Pancreas (tissue), 10 donors: ENCODE measurements at regions not wholly inside any gene's neighbourhood (a gene's known extent, or its start where the extent isn't known, plus 50 kb on each side); places are given as distances from the start of the nearest gene placed in this dataset.
"Not testable (repeated sequence)": the region's sequence is repeated elsewhere in the genome, so short reads cannot be mapped to it uniquely, and the experiment has no call there.

Experiments used
- ATAC-seq, 4 donors: fragments of 200-7000 bp; cut with Tn5 transposase; one replicate each; pipeline versions ENCODE4 v1.8.0 to v1.9.1; 2020; ENCODE audit warnings: mild to moderate bottlenecking in 4 of 4, moderate library complexity in 4 of 4
- DNase-seq, 6 donors: peaks; one replicate each; pipeline ENCODE4 v3.0.0-alpha.2; 2020
- FAIRE-seq: peaks from 2 replicates; lab custom pipeline; 2012; peaks lifted over from hg19 to GRCh38; lab: Jason Lieb, UNC
- H3K27ac ChIP-seq, 4 donors: fragments of 200-600 bp; sonication (generic); 1 replicate in 3 of 4; 2 replicates in 1 of 4; pipeline versions ENCODE4 v1.5.0 to v1.8.0; 2020
- H3K27me3 ChIP-seq, 4 donors: fragments of 200-600 bp; one replicate each; pipeline ENCODE4 v1.8.0; 2021
- H3K36me3 ChIP-seq, 3 donors: fragments of 200-600 bp; sonication (generic) in 1 of 3; one replicate each; pipeline versions ENCODE4 v1.5.0 to v1.8.0; 2020 to 2021
- H3K4me1 ChIP-seq, 3 donors: fragments of 200-600 bp; one replicate each; pipeline ENCODE4 v1.8.0; 2021
- H3K4me3 ChIP-seq, 4 donors: fragments of 200-600 bp; sonication (generic) in 2 of 4; one replicate each; pipeline versions ENCODE4 v1.5.0 to v1.8.0; 2020 to 2021
- H3K9me3 ChIP-seq, 4 donors: fragments of 200-600 bp; one replicate each; pipeline ENCODE4 v1.8.0; 2021
- WGBS, 2 donors: extraction: QIAGEN DNeasy Blood & Tissue Kit; methylation state at CpG; one replicate each; pipeline ENCODE4 v1.1.7; 2013; 5-methylcytosine and 5-hydroxymethylcytosine counted together
- intact Hi-C, 3 donors: fragments of 100-400 bp; cut with DNase I; formaldehyde crosslinking; loops; one replicate each; pipeline versions ENCODE4 v1.11.1 to v1.14.2; 2022
- TF ChIP-seq, protein P1 (sequence below), 4 donors: fragments of 200-600 bp; sonication (generic) in 3 of 4; IDR thresholded peaks; one replicate each; pipeline versions ENCODE4 v1.5.0 to v1.8.0; 2021; ENCODE audit warnings: antibody characterized with exemption in 4 of 4
- donor health status: healthy with polysubstance abuse.
- donor health status: DM: no; HTN: no; CAD: no; lungs with moderate emphysema.
- donor health status: DM: no; HTN: no; CAD: no.
- donor health status: control.
- donor health status: control.
- donor health status: Bipolar disorder and iron deficiency.
- donor health status: DM: yes; HTN: yes; CAD: no.
- donor health status: DM: no; HTN: no; CAD: no.
- donor health status: DM: no; HTN: no; CAD: no.
- donor health status: DM: yes; HTN: yes; CAD: no.

DNA sequence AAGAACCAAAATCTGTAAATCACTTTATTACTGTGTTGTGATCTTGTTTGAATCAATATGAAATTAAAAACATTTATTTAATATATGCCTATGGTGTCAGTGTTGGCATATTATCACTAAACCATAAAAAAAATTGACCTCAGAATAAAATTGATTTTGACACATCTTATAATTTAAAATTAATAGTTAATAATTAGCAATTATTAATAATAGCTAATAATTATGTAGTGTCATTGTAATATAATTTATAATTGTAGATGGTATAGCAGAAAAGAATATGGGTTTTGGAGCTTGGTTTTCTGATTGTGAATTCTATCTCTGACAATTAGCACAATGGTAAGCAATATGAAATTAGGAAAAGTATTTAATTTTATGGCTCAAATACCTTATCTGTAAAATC is 89.4 kb upstream of the CNTNAP2 start:
- Histone ChIP-seq H3K9me3 (no peaks in the 10 kb centered on the region), H3K27ac (no peak overlapping the region), H3K4me1 (no peaks in the 10 kb centered on the region), H3K36me3 (no peaks in the 10 kb centered on the region), H3K27me3 (peaks cover 0 to 10% (median 0%) of the 10 kb centered on the region in 4 donors), H3K4me3 (no peak overlapping the region)
- intact Hi-C loops: no loop called here
- FAIRE-seq (no peak), DNase-seq (no peak), ATAC-seq (no peak)
- TF ChIP-seq, protein P1, sequence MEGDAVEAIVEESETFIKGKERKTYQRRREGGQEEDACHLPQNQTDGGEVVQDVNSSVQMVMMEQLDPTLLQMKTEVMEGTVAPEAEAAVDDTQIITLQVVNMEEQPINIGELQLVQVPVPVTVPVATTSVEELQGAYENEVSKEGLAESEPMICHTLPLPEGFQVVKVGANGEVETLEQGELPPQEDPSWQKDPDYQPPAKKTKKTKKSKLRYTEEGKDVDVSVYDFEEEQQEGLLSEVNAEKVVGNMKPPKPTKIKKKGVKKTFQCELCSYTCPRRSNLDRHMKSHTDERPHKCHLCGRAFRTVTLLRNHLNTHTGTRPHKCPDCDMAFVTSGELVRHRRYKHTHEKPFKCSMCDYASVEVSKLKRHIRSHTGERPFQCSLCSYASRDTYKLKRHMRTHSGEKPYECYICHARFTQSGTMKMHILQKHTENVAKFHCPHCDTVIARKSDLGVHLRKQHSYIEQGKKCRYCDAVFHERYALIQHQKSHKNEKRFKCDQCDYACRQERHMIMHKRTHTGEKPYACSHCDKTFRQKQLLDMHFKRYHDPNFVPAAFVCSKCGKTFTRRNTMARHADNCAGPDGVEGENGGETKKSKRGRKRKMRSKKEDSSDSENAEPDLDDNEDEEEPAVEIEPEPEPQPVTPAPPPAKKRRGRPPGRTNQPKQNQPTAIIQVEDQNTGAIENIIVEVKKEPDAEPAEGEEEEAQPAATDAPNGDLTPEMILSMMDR (IDR thresholded peaks at IDR 0.05): no peak

DNA sequence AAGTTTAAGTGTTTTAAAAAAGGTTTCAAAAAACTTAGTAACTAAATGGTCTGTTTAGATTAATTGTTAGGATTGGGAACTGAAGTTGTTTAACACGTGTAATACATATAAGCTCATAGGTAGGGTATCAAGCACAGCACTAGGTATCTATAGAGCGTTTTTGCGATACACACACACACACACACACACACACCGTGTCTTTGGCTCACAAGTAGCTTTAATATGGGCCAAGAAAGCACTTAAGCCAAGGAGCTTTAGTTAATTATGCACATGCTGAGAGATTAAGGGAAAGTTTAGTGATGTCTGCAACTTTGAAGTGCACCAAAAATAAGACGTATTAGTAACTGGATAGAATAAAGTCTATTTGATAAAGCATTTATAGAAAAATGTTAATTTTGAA is 93.8 kb upstream of the CNTNAP2 start:
- DNase-seq (no peak), FAIRE-seq (no peak), ATAC-seq (no peak)
- H3K9me3 ChIP-seq: no peaks in the 10 kb centered on the region
- WGBS, 2 donors: 58 to 70% methylated on average over 5 of the region's 5 CpGs
- no peaks in the 10 kb centered on the region for H3K4me1 ChIP-seq
- H3K27ac ChIP-seq: no peak overlapping the region
- TF ChIP-seq, protein P1 (IDR thresholded peaks at IDR 0.05): no peak
- no peaks in the 10 kb centered on the region for H3K36me3 ChIP-seq
- H3K4me3 ChIP-seq: no peak overlapping the region
- H3K27me3 ChIP-seq: peaks cover 0 to 4% (median 0%) of the 10 kb centered on the region in 4 donors
- intact Hi-C loops: no loop called here

DNA sequence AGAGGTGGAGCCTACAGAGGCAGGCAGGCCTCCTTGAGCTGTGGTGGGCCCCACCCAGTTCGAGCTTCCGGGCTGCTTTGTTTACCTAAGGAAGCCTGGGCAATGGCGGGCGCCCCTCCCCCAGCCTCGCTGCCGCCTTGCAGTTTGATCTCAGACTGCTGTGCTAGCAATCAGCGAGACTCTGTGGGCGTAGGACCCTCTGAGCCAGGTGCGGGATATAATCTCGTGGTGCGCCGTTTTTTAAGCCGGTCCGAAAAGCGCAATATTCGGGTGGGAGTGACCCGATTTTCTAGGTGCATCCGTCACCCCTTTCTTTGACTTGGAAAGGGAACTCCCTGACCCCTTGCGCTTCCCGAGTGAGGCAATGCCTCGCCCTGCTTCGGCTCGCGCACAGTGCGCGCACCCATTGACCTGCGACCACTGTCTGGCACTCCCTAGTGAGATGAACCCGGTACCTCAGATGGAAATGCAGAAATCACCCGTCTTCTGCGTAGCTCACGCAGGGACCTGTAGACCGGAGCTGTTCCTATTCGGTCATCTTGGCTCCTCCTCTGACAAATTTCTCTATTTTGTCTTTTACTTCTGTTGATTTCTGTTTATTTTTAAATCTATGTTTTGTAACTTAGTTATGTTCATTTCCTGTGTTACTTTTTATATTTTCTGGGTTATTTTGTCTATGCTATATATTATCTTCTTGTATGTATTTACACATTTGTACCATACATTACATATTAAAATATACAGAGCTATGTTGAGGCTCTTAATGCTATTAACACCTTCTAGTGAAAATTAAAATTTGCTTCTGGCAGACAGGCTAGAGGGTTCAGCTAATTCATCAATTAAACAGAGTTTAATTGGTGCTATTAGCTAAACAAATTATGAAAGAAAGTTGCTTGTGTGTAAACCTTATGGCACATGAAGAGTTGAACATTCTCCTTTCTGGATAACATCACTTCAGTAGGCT is 97.3 kb upstream of the CNTNAP2 start:
- H3K9me3 ChIP-seq, H3K27me3 ChIP-seq, H3K36me3 ChIP-seq, ATAC-seq, intact Hi-C loops, H3K27ac ChIP-seq, FAIRE-seq, H3K4me3 ChIP-seq, H3K4me1 ChIP-seq, DNase-seq: not testable (repeated sequence)
- WGBS, 2 donors: 81 to 91% methylated on average over 21 to 32 of the region's 33 CpGs

DNA sequence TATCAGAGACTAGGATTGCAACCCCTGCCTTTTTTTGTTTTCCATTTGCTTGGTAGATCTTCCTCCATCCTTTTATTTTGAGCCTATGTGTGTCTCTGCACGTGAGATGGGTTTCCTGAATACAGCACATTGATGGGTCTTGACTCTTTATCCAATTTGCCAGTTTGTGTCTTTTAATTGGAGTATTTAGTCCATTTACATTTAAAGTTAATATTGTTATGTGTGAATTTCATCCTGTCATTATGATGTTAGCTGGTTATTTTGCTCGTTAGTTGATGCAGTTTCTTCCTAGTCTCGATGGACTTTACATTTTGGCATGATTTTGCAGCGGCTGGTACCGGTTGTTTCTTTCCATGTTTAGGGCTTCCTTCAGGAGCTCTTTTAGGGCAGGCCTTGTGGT is 99.2 kb upstream of the CNTNAP2 start:
- ATAC-seq, FAIRE-seq: not testable (repeated sequence)
- 62 to 77% methylated on average over 4 to 5 of the region's 5 CpGs for WGBS, 2 donors

DNA sequence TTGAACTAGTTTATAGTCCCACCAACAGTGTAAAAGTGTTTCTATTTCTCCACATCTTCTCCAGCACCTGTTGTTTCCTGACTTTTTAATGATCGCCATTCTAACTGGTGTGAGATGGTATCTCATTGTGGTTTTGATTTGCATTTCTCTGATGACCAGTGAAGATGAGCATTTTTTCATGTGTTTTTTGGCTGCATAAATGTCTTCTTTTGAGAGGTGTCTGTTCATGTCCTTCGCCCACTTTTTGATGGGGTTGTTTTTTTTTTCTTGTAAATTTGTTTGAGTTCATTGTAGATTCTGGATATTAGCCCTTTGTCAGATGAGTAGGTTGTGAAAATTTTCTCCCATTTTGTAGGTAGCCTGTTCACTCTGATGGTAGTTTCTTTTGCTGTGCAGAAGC is 102.4 kb upstream of the CNTNAP2 start:
- H3K27me3 ChIP-seq, H3K4me1 ChIP-seq, DNase-seq, ATAC-seq, H3K9me3 ChIP-seq, intact Hi-C loops, H3K27ac ChIP-seq, H3K4me3 ChIP-seq, FAIRE-seq, H3K36me3 ChIP-seq: not testable (repeated sequence)
- WGBS, 2 donors: 67 to 82% methylated on average over 1 to 2 of the region's 2 CpGs

More for the DNA sequence above, 99.2 kb upstream of the CNTNAP2 start:
- H3K27me3 ChIP-seq, H3K27ac ChIP-seq, DNase-seq, H3K36me3 ChIP-seq, intact Hi-C loops, H3K4me1 ChIP-seq, H3K4me3 ChIP-seq, H3K9me3 ChIP-seq: not testable (repeated sequence)

DNA sequence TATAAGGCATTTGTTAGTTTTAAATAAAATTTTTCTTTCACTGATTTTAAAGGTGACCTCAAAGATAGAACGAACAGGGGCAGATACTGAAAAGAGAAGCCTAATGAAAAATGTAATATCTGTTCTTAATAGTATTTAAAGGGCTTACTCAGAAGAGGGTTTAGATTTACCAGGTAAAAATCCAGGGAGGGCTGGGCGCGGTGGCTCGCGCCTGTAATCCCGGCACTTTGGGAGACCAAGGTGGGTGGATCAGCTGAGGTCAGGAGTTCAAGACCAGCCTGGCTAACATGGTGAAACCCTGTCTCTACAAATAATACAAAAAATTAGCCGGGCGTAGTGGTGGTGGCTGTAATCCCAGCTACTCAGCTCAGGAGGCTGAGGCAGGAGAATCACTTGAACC is 108.3 kb upstream of the CNTNAP2 start:
- H3K4me1 ChIP-seq: no peaks in the 10 kb centered on the region
- no peaks in the 10 kb centered on the region for H3K36me3 ChIP-seq
- WGBS, 2 donors: 49 to 70% methylated on average over 8 of the region's 8 CpGs
- intact Hi-C loops: no loop called here
- H3K27me3 ChIP-seq: no peaks in the 10 kb centered on the region
- DNase-seq (no peak), ATAC-seq (no peak), FAIRE-seq (no peak)
- H3K9me3 ChIP-seq: no peaks in the 10 kb centered on the region
- TF ChIP-seq, protein P1 (IDR thresholded peaks at IDR 0.05): no peak
- no peak overlapping the region for H3K4me3 ChIP-seq
- H3K27ac ChIP-seq: no peak overlapping the region
